Transverse colon (tissue), 4 donors: ENCODE measurements at regions not wholly inside any gene's neighbourhood (a gene's known extent, or its start where the extent isn't known, plus 50 kb on each side); places are given as distances from the start of the nearest gene placed in this dataset.

Experiments used
- EP300 ChIP-seq: sonication (generic); formaldehyde crosslinking; IDR thresholded peaks from one replicate; pipeline ENCODE4 v1.6.1; 2017; ENCODE audit warnings: antibody characterized with exemption, low read depth
- POLR2A ChIP-seq: fragments of 450-650 bp; IDR thresholded peaks from one replicate; pipeline ENCODE4 v1.6.1; 2016; ENCODE audit warnings: antibody characterized with exemption, mild to moderate bottlenecking, moderate library complexity
- POLR2AphosphoS5 ChIP-seq, 3 donors: sonication (generic); formaldehyde crosslinking; IDR thresholded peaks; one replicate each; pipeline ENCODE4 v1.6.1; 2016; ENCODE audit warnings: antibody characterized with exemption in 3 of 3
- TF ChIP-seq, protein P1 (sequence below), 5 experiments: fragments of 200-600 bp in 3 of 5; fragments of 450-650 bp in 2 of 5; sonication (generic) in 3 of 5; IDR thresholded peaks; 1 replicate in 2 of 5; 2 replicates in 3 of 5; pipeline ENCODE4 v1.5.1; 2016 to 2017; ENCODE audit warnings: antibody characterized with exemption in 5 of 5, inconsistent platforms in 3 of 5, mild to moderate bottlenecking in 2 of 5, moderate library complexity in 1 of 5

DNA sequence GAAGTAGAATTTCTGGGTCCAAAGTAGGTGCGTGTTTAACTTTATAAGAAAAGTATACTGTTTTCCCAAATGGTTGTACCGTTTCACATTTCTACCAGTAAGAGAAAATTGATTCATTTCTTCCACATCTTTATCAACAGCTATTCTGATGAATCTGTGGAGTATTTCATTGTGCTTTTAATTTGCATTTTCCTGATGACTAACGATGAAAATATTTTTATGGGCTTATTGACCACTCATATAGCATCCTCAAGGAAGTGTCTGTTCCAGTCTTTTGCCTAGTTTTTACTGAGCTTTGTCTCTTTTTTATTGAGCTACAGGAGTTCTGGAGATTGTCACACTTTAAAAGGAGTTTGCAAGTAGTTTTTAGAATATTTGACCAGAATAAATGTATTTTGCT, 92.6 kb downstream of the ASB9 start:
- TF ChIP-seq, protein P1, sequence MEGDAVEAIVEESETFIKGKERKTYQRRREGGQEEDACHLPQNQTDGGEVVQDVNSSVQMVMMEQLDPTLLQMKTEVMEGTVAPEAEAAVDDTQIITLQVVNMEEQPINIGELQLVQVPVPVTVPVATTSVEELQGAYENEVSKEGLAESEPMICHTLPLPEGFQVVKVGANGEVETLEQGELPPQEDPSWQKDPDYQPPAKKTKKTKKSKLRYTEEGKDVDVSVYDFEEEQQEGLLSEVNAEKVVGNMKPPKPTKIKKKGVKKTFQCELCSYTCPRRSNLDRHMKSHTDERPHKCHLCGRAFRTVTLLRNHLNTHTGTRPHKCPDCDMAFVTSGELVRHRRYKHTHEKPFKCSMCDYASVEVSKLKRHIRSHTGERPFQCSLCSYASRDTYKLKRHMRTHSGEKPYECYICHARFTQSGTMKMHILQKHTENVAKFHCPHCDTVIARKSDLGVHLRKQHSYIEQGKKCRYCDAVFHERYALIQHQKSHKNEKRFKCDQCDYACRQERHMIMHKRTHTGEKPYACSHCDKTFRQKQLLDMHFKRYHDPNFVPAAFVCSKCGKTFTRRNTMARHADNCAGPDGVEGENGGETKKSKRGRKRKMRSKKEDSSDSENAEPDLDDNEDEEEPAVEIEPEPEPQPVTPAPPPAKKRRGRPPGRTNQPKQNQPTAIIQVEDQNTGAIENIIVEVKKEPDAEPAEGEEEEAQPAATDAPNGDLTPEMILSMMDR (IDR thresholded peaks at IDR 0.05), result no peak
- TF ChIP-seq POLR2AphosphoS5 (IDR thresholded peaks at IDR 0.05) (no peak), POLR2A (no peak), EP300 (no peak)
